Lower leg skin (tissue), 3 donors: ENCODE measurements at regions not wholly inside any gene's neighbourhood (a gene's known extent, or its start where the extent isn't known, plus 50 kb on each side); places are given as distances from the start of the nearest gene placed in this dataset.

Experiments
- POLR2A ChIP-seq, 2 donors: fragments of 450-650 bp; IDR thresholded peaks; one replicate each; pipeline ENCODE4 v1.6.1; 2016 to 2017; ENCODE audit warnings: antibody characterized with exemption in 2 of 2, mild to moderate bottlenecking in 1 of 2, moderate library complexity in 1 of 2
- TF ChIP-seq, protein P1 (sequence below), 3 donors: fragments of 450-650 bp; IDR thresholded peaks; one replicate each; pipeline ENCODE4 v1.5.1; 2016; ENCODE audit warnings: antibody characterized with exemption in 3 of 3, mild to moderate bottlenecking in 3 of 3, moderate library complexity in 2 of 3

DNA sequence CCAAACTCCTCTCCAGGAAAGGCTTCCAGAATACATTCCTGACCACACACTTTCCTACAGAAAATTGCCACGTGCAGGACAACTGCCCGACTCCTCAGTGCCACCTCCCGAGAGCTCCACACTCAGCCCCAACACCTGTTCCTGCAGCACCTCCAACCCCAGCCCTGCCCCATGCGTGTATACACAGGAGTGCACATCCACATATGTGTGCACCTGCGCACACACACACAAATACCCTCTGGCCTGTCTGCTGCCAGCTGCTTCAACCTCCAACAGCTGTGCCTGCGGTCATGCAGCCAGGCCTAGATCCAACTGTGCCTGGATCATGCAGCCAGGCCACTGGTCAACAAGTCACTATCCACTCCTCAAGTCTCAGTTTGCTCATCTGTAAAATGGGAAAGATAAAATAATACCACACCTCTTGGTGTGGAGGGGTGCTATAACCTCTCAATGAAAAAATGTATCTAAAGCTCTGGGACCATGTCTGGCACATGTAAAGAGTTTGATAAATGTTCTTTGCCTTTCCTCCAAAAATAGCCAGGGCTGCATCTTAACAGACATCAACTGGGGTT is 152.1 kb upstream of the ID2 start:
- TF ChIP-seq, protein P1, sequence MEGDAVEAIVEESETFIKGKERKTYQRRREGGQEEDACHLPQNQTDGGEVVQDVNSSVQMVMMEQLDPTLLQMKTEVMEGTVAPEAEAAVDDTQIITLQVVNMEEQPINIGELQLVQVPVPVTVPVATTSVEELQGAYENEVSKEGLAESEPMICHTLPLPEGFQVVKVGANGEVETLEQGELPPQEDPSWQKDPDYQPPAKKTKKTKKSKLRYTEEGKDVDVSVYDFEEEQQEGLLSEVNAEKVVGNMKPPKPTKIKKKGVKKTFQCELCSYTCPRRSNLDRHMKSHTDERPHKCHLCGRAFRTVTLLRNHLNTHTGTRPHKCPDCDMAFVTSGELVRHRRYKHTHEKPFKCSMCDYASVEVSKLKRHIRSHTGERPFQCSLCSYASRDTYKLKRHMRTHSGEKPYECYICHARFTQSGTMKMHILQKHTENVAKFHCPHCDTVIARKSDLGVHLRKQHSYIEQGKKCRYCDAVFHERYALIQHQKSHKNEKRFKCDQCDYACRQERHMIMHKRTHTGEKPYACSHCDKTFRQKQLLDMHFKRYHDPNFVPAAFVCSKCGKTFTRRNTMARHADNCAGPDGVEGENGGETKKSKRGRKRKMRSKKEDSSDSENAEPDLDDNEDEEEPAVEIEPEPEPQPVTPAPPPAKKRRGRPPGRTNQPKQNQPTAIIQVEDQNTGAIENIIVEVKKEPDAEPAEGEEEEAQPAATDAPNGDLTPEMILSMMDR (IDR thresholded peaks at IDR 0.05): no peak
- TF ChIP-seq POLR2A (IDR thresholded peaks at IDR 0.05): no peak
